GM21390 (cell line): ENCODE measurements at regions not wholly inside any gene's neighbourhood (a gene's known extent, or its start where the extent isn't known, plus 50 kb on each side); places are given as distances from the start of the nearest gene placed in this dataset.

Experiments used
- ATAC-seq: cut with Tn5 transposase; IDR thresholded peaks from one replicate; pipeline ENCODE4 v1.9.1; 2021; ENCODE audit not compliant: unreplicated experiment

DNA sequence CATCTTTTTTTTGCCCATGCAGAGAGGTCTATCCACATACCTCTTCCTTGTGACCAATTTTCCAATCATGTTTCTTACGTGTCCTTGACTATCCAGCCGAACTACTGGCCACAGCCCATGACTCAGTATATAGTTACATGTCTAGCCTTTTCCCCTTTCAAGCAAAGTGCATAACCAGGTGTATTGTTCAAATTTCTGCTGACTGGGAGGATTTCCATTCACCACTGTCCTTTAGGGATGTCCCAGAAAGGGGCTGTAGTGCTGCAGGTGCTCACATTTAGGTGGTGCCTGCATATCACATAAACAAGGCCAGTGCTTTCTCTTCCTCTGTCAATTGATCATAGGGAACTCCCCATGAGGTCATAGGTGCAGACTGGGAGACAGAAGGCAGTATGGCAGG is 69.4 kb upstream of the ALDH1A3 start:
- no peak for ATAC-seq

DNA sequence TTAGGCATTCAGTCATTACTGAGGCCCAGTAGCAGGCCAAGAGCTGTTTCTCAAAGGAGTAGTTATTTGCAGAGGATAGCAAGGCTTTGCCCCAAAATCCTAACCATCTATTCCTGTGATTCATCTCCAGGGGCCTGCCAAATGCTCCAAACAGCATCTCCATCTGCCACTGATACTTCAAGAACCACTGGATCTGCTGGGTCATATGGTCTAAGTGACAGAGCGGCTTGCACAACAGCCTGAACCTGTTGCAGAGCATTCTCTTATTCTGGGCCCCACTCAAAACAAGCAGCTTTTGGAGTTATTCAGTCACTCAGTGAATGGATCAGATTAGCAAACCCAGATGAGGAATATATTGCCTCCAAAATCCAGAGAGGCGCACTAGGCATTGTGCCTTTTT is 68.8 kb upstream of the ALDH1A3 start:
- ATAC-seq = no peak

DNA sequence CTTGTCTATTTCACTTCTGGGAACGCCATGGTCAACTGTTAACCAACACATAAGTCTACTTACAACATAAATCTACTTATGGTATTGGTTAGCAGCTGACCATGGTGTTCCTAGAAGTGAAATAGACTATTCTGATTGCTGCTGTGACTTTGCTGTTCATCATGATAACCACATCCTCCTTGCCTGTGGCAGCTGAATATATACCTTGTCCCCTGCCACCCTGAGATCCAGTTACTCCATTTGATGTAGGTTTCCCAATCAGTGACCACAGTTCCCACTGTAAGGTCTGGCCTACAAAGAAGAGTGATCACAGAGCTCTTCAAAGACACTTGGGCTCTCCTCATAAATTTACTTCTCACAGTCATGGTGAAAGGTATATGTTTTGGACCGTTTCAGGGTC is 66.8 kb upstream of the ALDH1A3 start:
- ATAC-seq = no peak

DNA sequence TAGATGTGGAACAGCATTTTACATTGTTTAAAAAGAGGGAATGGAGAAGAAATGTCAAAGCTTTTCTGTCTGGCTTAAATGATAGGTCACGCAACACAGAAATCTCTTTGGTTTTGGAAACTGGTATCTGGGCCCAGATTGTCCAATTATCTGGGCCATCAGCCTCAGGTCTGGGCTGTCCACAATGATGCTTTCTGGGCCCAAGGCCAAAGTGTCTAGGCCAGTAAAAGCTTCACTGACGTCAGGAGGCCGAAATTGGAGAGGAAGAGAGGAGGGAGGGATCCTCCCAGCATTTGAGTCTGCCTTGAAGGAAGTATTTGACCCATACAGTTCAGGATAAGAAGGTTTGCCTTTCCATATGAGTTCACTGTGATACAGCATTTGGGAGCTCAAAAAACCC is 60.7 kb upstream of the ALDH1A3 start:
- no peak for ATAC-seq

DNA sequence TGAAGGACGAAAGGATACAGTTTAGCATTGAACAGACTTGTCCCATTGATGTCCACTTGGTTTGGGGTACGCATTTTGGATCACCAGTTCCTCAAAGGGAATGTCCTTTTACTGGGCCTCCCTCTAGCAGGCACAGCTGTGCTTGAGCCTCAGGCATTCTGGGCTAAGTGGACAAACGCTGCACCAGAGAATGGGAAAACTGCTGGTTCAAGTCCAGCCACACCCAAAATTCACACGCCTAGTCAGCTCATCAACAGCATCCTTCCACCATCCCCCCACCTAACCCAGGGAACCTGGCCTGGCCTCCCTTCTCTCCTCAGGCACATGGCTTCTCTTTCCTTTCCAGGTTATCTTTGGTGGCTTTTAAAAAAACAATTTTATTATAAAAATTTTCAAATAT is 59.1 kb upstream of the ALDH1A3 start:
- no peak for ATAC-seq

DNA sequence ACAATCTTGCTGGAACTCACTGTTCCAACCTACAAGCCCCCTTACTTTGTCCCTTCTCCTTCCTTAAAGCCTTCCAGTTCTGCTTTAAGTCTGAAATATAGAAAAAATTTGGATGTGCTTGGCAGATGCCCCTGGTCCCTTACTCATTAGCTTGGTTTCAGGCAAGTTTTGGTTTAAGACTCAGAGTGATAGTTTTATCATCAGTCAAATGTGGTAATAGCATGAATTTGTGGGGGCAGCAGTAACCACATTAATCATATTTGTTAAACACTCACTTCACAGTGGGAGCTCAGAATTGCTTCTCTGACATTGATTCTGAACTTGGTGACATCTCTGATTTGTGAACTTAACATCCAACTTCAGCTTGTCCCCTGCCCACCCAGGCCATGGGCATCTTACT is 58.3 kb upstream of the ALDH1A3 start:
- no peak for ATAC-seq

DNA sequence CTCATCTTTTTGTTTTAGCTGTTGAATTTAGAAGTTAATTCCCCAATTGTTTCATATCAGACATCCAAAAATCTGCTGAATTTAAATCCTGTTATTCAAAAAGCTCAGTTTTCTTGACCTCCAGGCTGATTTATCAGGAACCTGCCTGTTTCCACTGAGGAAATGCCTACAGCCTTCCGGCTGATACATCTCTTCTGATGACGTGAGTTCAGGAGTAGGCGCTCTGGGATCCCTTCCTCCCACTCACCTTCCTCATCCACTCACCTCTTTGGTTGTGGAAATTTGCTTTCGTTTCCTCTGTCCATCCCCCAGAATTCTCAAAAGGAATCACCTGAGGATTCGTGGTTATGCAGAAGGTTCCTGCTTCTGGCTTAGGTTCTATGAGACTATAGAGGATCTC is 55.4 kb upstream of the ALDH1A3 start:
- ATAC-seq = no peak

DNA sequence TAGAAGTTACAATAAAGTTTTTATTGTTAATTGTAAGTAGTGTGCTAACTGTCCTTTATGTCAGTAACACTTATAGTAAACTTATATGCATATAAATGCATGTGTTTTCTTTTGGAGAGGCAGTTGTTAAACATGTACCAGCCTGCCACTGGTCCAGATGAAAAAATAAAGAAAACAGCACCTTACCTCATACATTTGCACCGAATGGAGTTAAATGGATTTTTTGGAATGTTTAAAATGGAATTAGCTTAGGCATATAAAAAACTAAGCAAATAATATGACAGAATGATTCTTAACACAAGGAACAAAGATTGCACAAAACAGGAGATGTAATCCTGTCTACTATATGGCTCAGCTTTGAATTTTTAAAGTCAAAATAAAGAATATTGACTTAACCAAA is 50.2 kb upstream of the ALDH1A3 start:
- ATAC-seq = no peak
